HG03108 (cell line): ENCODE measurements at regions not wholly inside any gene's neighbourhood (a gene's known extent, or its start where the extent isn't known, plus 50 kb on each side); places are given as distances from the start of the nearest gene placed in this dataset.

ENCODE experiments used
- ATAC-seq: cut with Tn5 transposase; IDR thresholded peaks from one replicate; pipeline ENCODE4 v1.9.1; 2021; ENCODE audit warnings: moderate library complexity; ENCODE audit not compliant: unreplicated experiment

- ATAC-seq: no peak
Observed at GRCh38 chr7:17016402-17017010, 134.7 kb upstream of the AGR3 start.

GRCh38 chr7:17019106-17019505 is 137.3 kb upstream of the AGR3 start:
- no peak for ATAC-seq

- no peak for ATAC-seq
Observed at GRCh38 chr7:17020250-17020649, 138.5 kb upstream of the AGR3 start.

DNA sequence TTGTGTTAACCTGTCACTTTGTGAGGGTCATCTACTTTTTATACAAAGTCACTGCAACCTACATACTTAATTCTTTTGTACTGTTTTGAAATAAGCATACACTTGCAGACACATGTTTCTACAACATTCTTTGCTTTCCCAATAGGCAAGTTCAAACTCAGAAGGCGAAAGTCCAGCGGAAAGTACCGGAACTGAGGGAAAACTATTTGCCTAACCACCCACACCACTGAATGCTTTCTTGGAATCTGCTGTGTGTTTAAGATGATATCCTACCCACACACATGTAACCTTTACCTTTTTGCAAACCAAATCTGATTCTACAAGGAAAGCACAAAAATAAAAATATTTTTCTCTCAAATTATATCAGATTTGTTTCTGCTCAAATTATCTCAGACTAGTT is 139.4 kb upstream of the AGR3 start:
- ATAC-seq: no peak

DNA sequence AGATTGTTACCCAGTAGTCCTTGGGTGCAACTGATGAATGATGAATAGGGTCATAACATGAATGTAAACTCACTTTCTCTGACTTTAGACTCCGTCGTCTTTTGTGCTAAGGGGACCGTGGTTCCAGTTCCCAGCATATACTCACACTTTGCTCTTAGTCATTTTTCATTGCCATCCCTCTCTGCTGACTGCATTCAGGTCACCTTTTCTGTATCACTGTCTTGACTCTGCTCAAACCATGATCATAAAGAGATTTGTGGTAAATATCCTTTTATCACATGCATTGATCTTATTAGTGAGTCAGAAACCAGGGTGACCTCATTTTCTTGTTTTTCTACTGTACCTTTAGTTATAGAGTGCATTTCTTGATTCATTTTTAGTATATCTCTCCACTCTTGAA is 141.1 kb upstream of the AGR3 start:
- no peak for ATAC-seq

- no peak for ATAC-seq
Observed at GRCh38 chr7:17026269-17026668, 144.5 kb upstream of the AGR3 start.

- no peak for ATAC-seq
Observed at GRCh38 chr7:17027143-17027788, 145.5 kb upstream of the AGR3 start.

- ATAC-seq: no peak
Observed at GRCh38 chr7:17027789-17028152, 146.0 kb upstream of the AGR3 start.

DNA sequence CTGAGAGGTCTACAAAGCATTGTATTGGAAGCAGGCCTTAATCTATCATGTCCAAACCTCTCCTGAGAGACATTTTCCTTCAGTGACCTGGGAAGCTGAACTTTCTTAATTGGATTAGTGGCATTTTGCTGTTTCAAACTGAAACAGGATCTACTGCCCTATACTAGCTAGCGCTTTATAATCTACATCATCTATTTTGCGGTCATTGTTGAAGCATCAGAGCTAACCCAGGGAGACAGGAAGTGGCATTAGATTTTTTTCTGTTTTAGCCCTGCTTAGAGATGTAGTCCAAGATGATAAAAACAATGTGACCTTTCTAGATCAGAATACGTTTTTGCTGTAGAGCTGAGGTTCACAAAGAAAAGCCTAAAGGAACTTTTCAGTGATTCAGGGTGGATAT is 147.4 kb upstream of the AGR3 start:
- ATAC-seq: no peak

DNA sequence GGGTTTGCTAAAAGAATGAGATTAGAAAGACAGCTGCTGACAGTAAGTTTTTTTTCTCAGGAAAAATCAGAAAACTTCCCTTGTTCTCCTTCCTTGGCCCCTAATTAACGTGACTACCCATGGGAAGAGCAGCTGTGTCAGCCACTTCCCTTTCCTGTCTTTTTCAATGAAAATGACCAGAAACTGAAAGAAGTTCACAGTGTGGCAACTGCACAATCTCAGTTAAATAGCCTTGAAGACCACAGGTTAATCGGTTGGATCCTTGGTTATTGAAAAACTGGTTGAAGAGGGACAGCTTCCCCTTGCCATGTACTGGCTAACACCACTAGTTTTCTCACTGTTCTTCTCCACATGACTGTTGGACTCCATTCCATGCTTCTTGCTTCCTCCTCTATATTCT is 148.8 kb upstream of the AGR3 start:
- ATAC-seq: no peak

- ATAC-seq: no peak
Observed at GRCh38 chr7:17031906-17032551, 150.2 kb upstream of the AGR3 start.

GRCh38 chr7:17033245-17033644 is 151.5 kb upstream of the AGR3 start:
- ATAC-seq: no peak

DNA sequence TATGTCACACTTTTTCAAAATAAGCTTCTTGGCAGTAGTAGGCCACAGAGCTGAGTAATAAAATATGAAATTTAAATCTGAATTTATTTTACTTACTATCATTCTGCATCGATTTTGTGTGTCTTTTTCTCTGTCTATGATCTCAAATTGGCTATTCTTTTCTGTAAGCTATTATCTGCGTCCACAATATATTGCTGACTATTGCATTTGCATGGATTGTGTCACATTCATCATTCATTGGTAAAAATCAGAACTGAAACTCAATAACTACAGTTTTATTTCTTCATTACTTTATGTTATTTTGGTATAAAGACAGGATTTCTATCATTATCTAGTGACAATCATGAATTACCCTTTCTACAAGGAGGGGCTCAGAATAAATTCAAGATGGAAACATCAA is 154.8 kb upstream of the AGR3 start:
- ATAC-seq: no peak

GRCh38 chr7:17037356-17037755 is 155.6 kb upstream of the AGR3 start:
- no peak for ATAC-seq

GRCh38 chr7:17038160-17038782 is 156.5 kb upstream of the AGR3 start:
- no peak for ATAC-seq

GRCh38 chr7:17038783-17039170 is 157.0 kb upstream of the AGR3 start:
- ATAC-seq: no peak

GRCh38 chr7:17039372-17039771 is 157.6 kb upstream of the AGR3 start:
- no peak for ATAC-seq

DNA sequence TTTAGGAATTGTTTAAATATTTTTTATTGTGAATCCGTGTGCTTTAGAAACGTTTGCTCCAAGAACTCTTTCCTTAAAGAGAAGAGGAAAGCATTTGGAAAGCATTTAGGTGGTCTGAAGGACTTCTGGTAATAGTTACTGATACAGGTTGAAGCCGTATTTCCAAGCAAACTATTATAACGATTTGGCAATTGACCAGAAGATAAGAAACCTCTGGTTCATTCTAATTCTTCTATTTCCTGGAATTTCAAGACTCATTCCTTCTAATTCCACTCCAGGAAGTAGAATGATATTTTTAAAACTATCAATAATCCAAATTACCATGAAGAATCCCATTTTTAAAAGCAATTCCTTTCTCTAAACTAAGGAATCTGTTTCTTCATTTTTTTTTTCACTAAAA is 158.9 kb upstream of the AGR3 start:
- no peak for ATAC-seq

DNA sequence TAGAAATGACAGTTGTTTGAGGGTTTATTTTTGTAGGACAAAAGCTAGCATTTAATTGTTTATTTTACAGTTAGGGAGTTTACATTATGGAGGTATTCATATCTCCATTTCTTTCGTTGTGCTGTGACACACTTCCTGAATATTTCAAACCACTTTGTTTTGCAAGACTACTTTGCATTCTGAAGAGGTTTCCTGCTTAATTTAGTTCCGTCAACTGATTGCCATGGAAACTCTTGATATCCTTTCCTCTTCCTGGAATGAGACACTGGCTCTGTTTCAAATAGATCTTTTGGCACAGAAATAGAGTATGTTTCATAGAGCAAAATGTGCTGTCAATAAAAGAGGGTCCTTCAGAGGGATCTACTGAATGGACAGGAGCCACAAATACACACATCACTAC is 159.5 kb upstream of the AGR3 start:
- ATAC-seq: no peak

GRCh38 chr7:17042211-17042610 is 160.4 kb upstream of the AGR3 start:
- ATAC-seq: no peak

GRCh38 chr7:17043012-17043877 is 161.5 kb upstream of the AGR3 start:
- ATAC-seq: no peak
